ENCODE measurements at regions not wholly inside any gene's neighbourhood (a gene's known extent, or its start where the extent isn't known, plus 50 kb on each side); places are given as distances from the start of the nearest gene placed in this dataset.

GRCh38 chr11:90564531-90564930 lies 341.7 kb upstream of the CHORDC1 start:
- TF ChIP-seq EZH2 (IDR thresholded peaks at IDR 0.05; ENCODE audit: borderline replicate concordance, insufficient read depth, low read depth, low read length, poor library complexity, severe bottlenecking) (no peak), CTCF (IDR thresholded peaks at IDR 0.05) (no peak)
